Skeletal muscle tissue (tissue), 3 donors: ENCODE measurements at regions not wholly inside any gene's neighbourhood (a gene's known extent, or its start where the extent isn't known, plus 50 kb on each side); places are given as distances from the start of the nearest gene placed in this dataset.

Source experiments
- H3K27ac ChIP-seq: one replicate; pipeline ENCODE4 v1.7.0; 2013; ENCODE audit warnings: mild to moderate bottlenecking, low read depth, low read length, inconsistent platforms
- H3K27me3 ChIP-seq, 3 donors: one replicate each; pipeline ENCODE4 v1.7.0; 2013; ENCODE audit warnings: low read length in 3 of 3; ENCODE audit not compliant: control insufficient read depth in 3 of 3, insufficient read depth in 3 of 3
- H3K36me3 ChIP-seq, 3 donors: one replicate each; pipeline ENCODE4 v1.7.0; 2013; ENCODE audit warnings: low read length in 3 of 3; ENCODE audit not compliant: control insufficient read depth in 3 of 3, insufficient read depth in 3 of 3
- H3K4me1 ChIP-seq, 3 donors: one replicate each; pipeline ENCODE4 v1.7.0; 2013; ENCODE audit warnings: low read length in 3 of 3, mild to moderate bottlenecking in 3 of 3; ENCODE audit not compliant: control insufficient read depth in 3 of 3, insufficient read depth in 3 of 3
- H3K4me3 ChIP-seq, 3 donors: one replicate each; pipeline ENCODE4 v1.7.0; 2013; ENCODE audit warnings: low read length in 3 of 3
- H3K9ac ChIP-seq, 3 donors: one replicate each; pipeline ENCODE4 v1.7.0; 2013; ENCODE audit warnings: low read length in 3 of 3, mild to moderate bottlenecking in 3 of 3, moderate library complexity in 2 of 3, low read depth in 1 of 3
- H3K9me3 ChIP-seq, 3 donors: one replicate each; pipeline ENCODE4 v1.7.0; 2013; ENCODE audit warnings: low read length in 3 of 3; ENCODE audit not compliant: control insufficient read depth in 3 of 3
- donor health status: Osteomylitis.

DNA sequence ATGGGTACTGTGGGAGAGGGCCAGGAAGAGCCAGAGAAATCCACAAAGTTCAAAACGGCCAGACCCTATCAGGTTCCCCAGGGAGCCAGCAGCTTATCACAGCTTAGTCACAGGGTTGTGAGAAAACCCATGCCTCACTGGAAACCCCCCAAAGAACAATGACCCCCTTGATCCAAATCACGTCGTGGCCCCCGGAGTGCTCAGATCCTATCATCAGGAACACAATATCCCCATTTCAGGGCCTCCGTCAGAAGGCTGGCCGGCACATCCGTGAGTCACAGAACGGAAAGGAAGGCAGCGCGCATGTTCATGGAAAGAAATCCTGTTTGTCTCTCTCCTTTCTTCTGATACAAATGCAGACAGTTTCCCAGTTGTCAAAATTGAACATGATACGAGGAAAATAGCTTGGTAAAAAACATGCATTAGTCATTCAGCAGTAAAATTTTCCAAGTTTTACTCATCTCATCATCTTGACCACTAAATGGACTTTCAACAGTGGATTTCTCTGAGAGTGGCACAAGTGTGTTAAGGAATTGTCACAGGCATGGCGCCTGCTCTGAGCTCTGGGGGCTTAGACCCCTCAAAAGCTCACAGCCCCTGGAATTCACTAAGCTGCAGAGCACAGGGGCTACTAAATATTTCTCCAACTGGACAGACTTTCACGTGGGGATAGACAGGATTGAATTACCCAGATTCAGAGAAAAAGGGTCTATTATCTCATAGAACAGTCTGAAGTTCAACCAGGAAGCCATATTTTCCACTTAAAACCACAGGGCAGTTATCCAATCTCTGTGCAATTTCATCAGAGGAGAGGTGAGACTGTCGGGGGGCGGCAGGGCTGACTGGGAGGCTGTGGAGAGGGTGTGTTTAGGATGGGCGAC lies 124.8 kb downstream of the RIPK4 start:
- H3K9ac ChIP-seq = peak overlapping the region in 1 of 3 donors; percentile 16
- peaks cover 0 to 15% (median 5%) of the 10 kb centered on the region in 3 donors for H3K4me1 ChIP-seq
- H3K36me3 ChIP-seq = no peaks in the 10 kb centered on the region
- H3K4me3 ChIP-seq = no peak overlapping the region
- H3K27ac ChIP-seq = peak overlapping the region; percentile 55
- no peaks in the 10 kb centered on the region for H3K9me3 ChIP-seq
- H3K27me3 ChIP-seq = peaks cover 0 to 4% (median 0%) of the 10 kb centered on the region in 3 donors

DNA sequence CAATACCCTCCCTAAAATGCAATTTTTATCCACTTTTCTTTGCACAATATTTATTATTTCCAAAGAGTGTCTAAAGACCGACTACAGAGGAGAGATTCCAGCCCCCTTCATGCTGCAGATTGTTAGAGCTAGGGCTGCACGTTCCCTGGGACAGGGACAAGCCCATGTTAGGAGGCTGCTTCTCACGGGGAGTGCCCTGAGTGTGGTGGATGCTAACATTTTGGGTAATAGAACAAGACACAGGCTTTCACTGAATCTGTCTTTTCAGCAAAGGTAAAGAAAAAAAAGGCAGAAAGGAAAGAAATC lies 125.4 kb downstream of the RIPK4 start:
- Histone ChIP-seq H3K27ac (peak overlapping the region; percentile 49), H3K9me3 (no peaks in the 10 kb centered on the region), H3K27me3 (peaks cover 0 to 7% (median 2%) of the 10 kb centered on the region in 3 donors), H3K4me1 (peaks cover 0 to 15% (median 5%) of the 10 kb centered on the region in 3 donors), H3K9ac (no peak overlapping the region), H3K4me3 (no peak overlapping the region), H3K36me3 (no peaks in the 10 kb centered on the region)

GRCh38 chr21:41640748-41641509 lies 125.9 kb downstream of the RIPK4 start:
- no peak overlapping the region for H3K4me3 ChIP-seq
- peaks cover 0 to 15% (median 5%) of the 10 kb centered on the region in 3 donors for H3K4me1 ChIP-seq
- no peak overlapping the region for H3K9ac ChIP-seq
- H3K36me3 ChIP-seq = no peaks in the 10 kb centered on the region
- peaks cover 0 to 7% (median 2%) of the 10 kb centered on the region in 3 donors for H3K27me3 ChIP-seq
- no peaks in the 10 kb centered on the region for H3K9me3 ChIP-seq
- H3K27ac ChIP-seq = peak overlapping the region; percentile 49

DNA sequence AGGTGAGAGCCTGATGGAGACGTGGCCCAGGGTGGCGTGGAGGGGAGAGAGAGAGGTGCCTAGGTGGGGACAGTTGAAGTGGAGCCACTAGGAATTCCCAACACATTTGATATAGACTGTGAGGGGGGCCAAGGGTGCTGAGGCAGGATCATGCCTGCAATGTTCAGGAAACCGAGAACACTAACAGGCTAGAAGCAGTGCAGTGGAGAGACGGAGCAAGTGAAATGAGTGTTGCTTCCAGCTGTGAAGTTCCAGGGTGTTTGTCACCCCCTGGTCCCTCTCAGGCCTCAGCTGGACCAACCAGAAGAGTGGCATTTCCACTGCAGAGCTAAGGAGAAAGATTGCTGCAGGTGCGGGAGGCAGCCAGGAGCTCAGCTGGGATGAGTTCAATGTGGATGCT lies 127.1 kb downstream of the RIPK4 start:
- H3K27me3 ChIP-seq = peaks cover 0 to 7% (median 2%) of the 10 kb centered on the region in 3 donors
- H3K9me3 ChIP-seq = no peaks in the 10 kb centered on the region
- no peaks in the 10 kb centered on the region for H3K36me3 ChIP-seq
- H3K4me1 ChIP-seq = peaks cover 0 to 15% (median 5%) of the 10 kb centered on the region in 3 donors
- no peak overlapping the region for H3K27ac ChIP-seq
- H3K4me3 ChIP-seq = no peak overlapping the region
- no peak overlapping the region for H3K9ac ChIP-seq

- H3K36me3 ChIP-seq = no peaks in the 10 kb centered on the region
- H3K27ac ChIP-seq = no peak overlapping the region
- peaks cover 0 to 7% (median 2%) of the 10 kb centered on the region in 3 donors for H3K27me3 ChIP-seq
- no peak overlapping the region for H3K4me3 ChIP-seq
- peaks cover 0 to 15% (median 5%) of the 10 kb centered on the region in 3 donors for H3K4me1 ChIP-seq
- no peaks in the 10 kb centered on the region for H3K9me3 ChIP-seq
- H3K9ac ChIP-seq = no peak overlapping the region
These were observed 127.5 kb downstream of the RIPK4 start for GRCh38 chr21:41639336-41639735.

DNA sequence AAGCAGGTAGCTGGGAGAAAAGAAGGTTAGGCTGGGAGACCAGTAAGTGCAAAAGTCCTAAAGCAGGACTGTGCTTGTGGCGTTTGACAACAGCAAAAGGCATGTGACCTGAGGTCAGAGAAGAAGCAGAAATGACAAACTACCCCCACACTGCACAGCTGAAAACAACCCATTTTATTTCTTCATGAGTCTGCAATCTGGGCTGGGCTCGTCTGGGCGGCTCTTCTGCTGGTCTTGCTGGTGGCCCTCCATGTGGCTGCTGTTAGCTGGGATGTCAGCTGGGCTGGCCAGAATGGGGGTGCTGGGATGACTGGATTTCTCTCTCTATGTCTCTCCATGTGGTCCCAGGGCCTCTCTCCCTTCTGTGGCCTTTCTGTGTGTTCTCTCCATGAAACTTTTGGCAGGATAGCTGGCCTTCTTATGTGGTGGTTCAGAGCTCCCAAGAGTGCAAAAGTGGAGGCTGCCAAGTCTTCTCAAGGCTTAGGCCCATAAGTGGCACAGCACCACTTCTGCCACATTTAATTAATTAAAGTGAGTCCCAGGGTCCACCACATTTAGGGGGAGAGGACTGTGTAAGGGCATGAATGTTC lies 128.6 kb downstream of the RIPK4 start:
- H3K9me3 ChIP-seq = no peaks in the 10 kb centered on the region
- no peak overlapping the region for H3K27ac ChIP-seq
- H3K4me1 ChIP-seq = peaks cover 0 to 15% (median 5%) of the 10 kb centered on the region in 3 donors
- no peak overlapping the region for H3K4me3 ChIP-seq
- H3K27me3 ChIP-seq = peaks cover 0 to 6% (median 2%) of the 10 kb centered on the region in 3 donors
- no peak overlapping the region for H3K9ac ChIP-seq
- no peaks in the 10 kb centered on the region for H3K36me3 ChIP-seq

DNA sequence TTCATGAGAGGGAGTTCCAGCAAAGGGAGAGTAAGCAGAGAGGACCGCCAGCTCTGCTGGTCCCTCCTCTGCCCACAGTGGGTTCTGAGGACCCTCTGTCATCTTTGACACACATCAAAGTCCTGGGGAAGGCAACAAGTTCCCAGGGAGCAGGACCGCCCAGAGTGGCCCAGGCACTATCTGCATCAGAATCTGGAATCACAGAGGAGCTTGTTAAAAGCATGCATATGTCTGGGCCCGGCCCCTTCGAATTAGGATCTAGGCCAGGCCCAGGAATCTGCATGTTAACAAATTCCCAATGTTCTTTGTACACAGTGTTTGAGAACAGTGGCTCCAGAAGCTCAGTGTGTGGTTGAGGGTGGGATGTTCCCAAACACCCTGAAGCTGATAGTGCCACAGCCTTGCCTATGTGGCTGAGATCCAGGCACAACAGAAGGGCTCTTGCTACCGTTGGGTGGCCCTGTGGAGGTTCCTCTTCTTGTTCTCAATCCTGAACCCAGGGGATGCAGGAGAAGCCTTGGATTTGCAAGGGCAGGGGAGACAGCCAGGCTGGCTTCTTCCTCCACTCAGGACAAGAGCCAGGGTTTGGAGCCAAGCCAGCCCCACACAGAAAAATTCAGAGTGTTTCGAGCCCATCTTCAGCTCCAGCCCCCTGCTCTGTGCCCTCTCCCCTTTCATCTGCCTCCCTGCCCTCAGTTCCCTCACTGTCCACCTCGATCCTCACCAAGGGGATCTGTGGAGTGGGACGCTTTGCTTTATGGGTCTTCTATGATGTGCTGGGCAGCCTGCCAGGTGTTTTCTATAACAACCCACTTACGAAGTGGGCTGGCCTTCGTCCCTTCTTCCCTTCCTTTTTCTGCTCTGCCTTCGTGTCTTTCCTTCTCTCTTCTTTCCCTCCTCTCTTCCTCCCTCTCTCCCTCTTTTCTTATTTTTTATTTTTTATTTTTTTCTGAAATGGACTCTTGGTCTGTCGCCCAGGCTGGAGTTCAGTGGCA lies 129.0 kb upstream of the TMPRSS2 start:
- H3K27me3 ChIP-seq = peaks cover 0 to 4% (median 2%) of the 10 kb centered on the region in 3 donors
- no peak overlapping the region for H3K4me3 ChIP-seq
- no peak overlapping the region for H3K9ac ChIP-seq
- H3K36me3 ChIP-seq = no peaks in the 10 kb centered on the region
- H3K4me1 ChIP-seq = peaks cover 0 to 7% (median 4%) of the 10 kb centered on the region in 3 donors
- no peaks in the 10 kb centered on the region for H3K9me3 ChIP-seq
- H3K27ac ChIP-seq = no peak overlapping the region

GRCh38 chr21:41635874-41636273 lies 127.9 kb upstream of the TMPRSS2 start:
- Histone ChIP-seq H3K27ac (no peak overlapping the region), H3K4me3 (no peak overlapping the region), H3K27me3 (peaks cover 0 to 4% (median 2%) of the 10 kb centered on the region in 3 donors), H3K4me1 (no peaks in the 10 kb centered on the region), H3K9me3 (no peaks in the 10 kb centered on the region), H3K36me3 (no peaks in the 10 kb centered on the region), H3K9ac (no peak overlapping the region)

DNA sequence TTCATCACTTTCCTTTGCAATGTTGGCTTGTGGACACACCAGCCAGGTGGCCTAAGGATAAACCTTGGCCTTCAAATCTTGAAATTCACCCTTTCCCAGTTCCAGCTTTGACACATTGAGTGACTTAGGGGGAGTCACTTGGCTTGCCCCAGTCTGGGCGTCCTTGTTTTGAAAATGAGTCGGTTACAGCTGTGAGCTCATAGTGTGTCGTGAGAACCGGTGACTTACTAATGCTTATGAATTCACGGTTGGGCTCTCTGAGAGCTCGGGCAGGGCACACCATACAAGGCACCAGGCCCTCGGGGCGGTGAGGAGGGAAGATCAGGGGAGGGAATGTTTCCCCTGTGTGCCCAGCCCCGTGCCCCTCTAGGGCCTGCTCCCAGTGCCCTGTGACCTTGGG lies 126.9 kb upstream of the TMPRSS2 start:
- Histone ChIP-seq H3K27me3 (peaks cover 0 to 4% (median 2%) of the 10 kb centered on the region in 3 donors), H3K9me3 (no peaks in the 10 kb centered on the region), H3K9ac (no peak overlapping the region), H3K4me3 (no peak overlapping the region), H3K4me1 (no peaks in the 10 kb centered on the region), H3K36me3 (no peaks in the 10 kb centered on the region), H3K27ac (no peak overlapping the region)
